Activated B cell treated with CpG ODN at 0.5 μM for 24 hours (primary cell): ENCODE measurements at regions not wholly inside any gene's neighbourhood (a gene's known extent, or its start where the extent isn't known, plus 50 kb on each side); places are given as distances from the start of the nearest gene placed in this dataset.

ENCODE experiments used
- ATAC-seq: fragments of 200-7000 bp; cut with Tn5 transposase; one replicate; pipeline ENCODE4 v1.10.0; 2021; ENCODE audit warnings: low read depth, mild to moderate bottlenecking, moderate library complexity
- CTCF ChIA-PET: fragments of 350-600 bp; sonication (Branson Sonifier 250); formaldehyde crosslinking; loops from one replicate; lab custom pipeline; 2021; ENCODE audit warnings: antibody characterized with exemption; lab: Charles Lee
- POLR2A ChIA-PET: fragments of 350-600 bp; sonication (Branson Sonifier 250); formaldehyde crosslinking; loops from one replicate; lab custom pipeline; 2021; ENCODE audit warnings: antibody characterized with exemption; lab: Charles Lee
- DNase-seq: peaks from one replicate; pipeline ENCODE4 v3.0.0; 2022
- H3K27ac Mint-ChIP-seq: one replicate; pipeline ENCODE4 v1.8.0; 2020; ENCODE audit warnings: mixed read lengths
- H3K27me3 Mint-ChIP-seq: one replicate; pipeline ENCODE4 v1.8.0; 2021; ENCODE audit warnings: mixed read lengths
- H3K36me3 Mint-ChIP-seq: one replicate; pipeline ENCODE4 v1.8.0; 2021; ENCODE audit warnings: low read depth, mixed read lengths
- H3K4me1 Mint-ChIP-seq: one replicate; pipeline ENCODE4 v1.8.0; 2021; ENCODE audit warnings: mixed read lengths
- H3K4me3 Mint-ChIP-seq: one replicate; pipeline ENCODE4 v1.8.0; 2020; ENCODE audit warnings: mild to moderate bottlenecking, mixed read lengths
- H3K9me3 Mint-ChIP-seq: one replicate; pipeline ENCODE4 v1.8.0; 2020; ENCODE audit warnings: mixed read lengths
- intact Hi-C: fragments of 100-400 bp; cut with micrococcal nuclease; formaldehyde crosslinking; loops from one replicate; pipeline ENCODE4 v1.15.1; 2024
- TF ChIP-seq, protein P1 (sequence below): fragments of 200-600 bp; IDR thresholded peaks from one replicate; pipeline ENCODE4 v1.8.0; 2022; ENCODE audit warnings: antibody characterized with exemption, mild to moderate bottlenecking

DNA sequence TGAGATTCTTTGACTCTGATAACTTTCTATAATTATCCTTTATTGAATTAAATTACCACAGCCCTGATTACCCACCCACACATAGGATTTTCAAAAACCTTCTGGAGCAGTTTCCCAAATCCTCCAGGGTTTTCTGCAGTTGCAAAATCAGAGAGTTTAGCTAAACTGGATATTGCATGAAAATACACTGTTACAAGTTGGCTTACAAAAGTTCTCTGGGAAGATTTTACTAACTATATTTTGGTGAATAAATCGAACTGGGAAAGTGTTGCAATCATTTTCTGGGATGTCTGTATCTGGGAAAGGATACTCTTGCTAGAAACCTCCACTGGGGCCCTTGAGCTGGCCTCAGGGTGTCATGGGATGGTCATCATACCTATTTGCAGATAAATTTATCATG, 97.6 kb upstream of the STMND1 start:
- Mint-ChIP-seq H3K27me3 (peaks cover 8% of the 10 kb centered on the region), H3K9me3 (peaks cover 6% of the 10 kb centered on the region), H3K4me3 (no peak overlapping the region), H3K27ac (no peak overlapping the region), H3K36me3 (no peaks in the 10 kb centered on the region), H3K4me1 (no peaks in the 10 kb centered on the region)
- intact Hi-C loops: no loop called here
- ChIA-PET POLR2A (interaction anchor here (0.5 kb wide), 1 partner anchor 10 kb away, joined by 10 read pairs; no protein-coding TSS in a partner anchor), CTCF (no interaction called here)
- DNase-seq (no peak), ATAC-seq (no peak)
- TF ChIP-seq, protein P1, sequence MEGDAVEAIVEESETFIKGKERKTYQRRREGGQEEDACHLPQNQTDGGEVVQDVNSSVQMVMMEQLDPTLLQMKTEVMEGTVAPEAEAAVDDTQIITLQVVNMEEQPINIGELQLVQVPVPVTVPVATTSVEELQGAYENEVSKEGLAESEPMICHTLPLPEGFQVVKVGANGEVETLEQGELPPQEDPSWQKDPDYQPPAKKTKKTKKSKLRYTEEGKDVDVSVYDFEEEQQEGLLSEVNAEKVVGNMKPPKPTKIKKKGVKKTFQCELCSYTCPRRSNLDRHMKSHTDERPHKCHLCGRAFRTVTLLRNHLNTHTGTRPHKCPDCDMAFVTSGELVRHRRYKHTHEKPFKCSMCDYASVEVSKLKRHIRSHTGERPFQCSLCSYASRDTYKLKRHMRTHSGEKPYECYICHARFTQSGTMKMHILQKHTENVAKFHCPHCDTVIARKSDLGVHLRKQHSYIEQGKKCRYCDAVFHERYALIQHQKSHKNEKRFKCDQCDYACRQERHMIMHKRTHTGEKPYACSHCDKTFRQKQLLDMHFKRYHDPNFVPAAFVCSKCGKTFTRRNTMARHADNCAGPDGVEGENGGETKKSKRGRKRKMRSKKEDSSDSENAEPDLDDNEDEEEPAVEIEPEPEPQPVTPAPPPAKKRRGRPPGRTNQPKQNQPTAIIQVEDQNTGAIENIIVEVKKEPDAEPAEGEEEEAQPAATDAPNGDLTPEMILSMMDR: no peak

DNA sequence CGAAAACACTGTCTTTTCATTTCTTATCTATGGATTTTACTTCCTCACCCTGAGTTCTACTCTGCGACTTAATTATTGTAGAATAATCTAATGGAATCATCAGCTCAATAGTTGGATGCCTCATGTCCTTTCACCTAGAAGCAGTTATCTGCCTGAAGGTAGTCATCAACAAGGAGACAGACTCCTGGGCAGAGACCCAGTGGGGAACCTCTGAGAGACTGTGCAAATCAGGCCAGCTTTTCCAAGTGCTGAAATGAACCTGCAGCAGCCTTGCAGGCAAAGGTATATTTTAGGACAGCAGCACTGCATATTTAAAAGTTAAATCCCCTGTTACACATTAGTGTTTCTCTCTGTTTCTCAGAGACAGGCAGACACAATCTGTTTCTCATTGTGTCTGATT, 99.7 kb upstream of the STMND1 start:
- no peaks in the 10 kb centered on the region for H3K4me1 Mint-ChIP-seq
- H3K4me3 Mint-ChIP-seq: no peak overlapping the region
- TF ChIP-seq, protein P1: no peak
- H3K9me3 Mint-ChIP-seq: no peaks in the 10 kb centered on the region
- intact Hi-C loops: no loop called here
- DNase-seq (no peak), ATAC-seq (no peak)
- H3K36me3 Mint-ChIP-seq: no peaks in the 10 kb centered on the region
- no peak overlapping the region for H3K27ac Mint-ChIP-seq
- H3K27me3 Mint-ChIP-seq: peaks cover 8% of the 10 kb centered on the region
- ChIA-PET CTCF (no interaction called here), POLR2A (no interaction called here)

DNA sequence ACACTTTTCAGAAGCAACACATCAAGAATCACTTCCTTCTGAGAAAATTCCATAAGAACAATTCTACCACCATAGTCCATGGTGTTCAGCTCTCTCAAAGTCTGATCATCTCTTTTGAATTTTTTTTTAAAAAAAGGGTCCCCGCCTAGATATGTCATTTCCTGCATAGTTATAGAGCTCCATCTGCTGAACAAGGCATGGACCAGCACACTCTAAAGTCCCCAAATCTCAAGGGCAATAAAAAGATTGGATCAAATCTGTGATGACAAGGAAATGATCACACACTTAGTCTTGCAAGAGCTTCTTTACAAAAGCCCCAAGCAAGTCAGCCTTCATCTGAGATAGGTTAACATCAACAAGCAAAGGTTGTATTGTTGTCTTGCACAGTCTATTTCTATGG, 100.7 kb upstream of the STMND1 start:
- no peak overlapping the region for H3K4me3 Mint-ChIP-seq
- H3K36me3 Mint-ChIP-seq: no peaks in the 10 kb centered on the region
- H3K27me3 Mint-ChIP-seq: peaks cover 8% of the 10 kb centered on the region
- intact Hi-C loops: no loop called here
- DNase-seq (no peak), ATAC-seq (no peak)
- no peak overlapping the region for H3K27ac Mint-ChIP-seq
- ChIA-PET POLR2A (no interaction called here), CTCF (no interaction called here)
- H3K9me3 Mint-ChIP-seq: no peaks in the 10 kb centered on the region
- no peaks in the 10 kb centered on the region for H3K4me1 Mint-ChIP-seq
- TF ChIP-seq, protein P1: no peak

DNA sequence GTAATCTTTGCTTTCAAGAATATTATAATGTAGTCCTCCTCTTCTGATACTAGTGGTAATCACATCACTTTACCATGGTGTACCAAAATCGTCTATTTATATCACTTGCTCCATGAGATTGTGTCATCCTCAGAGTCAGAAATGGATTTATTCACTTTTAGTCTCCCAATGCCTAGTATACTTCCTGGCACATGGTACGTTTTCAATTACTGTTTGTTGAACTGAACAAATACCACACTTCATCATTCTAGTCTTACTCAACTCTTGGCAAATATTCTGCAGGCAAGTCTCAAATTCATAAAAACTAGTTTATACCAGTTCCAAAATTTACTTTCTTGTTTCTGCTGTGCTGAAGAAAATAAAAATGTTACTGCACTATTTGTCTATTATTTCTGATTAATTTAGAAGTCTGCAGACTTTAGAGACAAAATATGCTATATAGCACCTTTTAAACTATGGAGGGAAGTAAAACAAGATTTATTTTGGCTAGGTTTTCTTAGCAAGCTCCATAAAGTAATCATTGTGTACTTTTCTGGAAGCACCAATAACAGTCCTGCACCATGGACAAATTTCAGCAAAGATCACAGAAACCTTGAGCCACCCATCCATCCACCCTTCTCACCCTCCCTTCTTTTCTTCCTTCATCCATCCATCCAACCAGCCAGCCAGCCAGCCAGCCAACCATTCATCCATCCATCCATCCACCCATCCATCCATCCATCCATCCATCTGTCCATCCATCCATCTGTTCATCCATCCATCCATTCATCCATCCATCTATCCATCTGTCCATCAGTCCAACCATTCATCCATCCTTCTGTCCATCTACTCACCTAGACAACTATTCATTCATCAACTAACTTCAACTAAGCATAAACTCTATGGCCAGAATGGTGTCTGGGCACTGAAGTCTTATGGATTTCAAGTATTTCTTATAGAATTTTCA, 102.1 kb upstream of the STMND1 start:
- ChIA-PET CTCF (no interaction called here), POLR2A (no interaction called here)
- Mint-ChIP-seq H3K9me3 (no peaks in the 10 kb centered on the region), H3K4me3 (no peak overlapping the region), H3K4me1 (no peaks in the 10 kb centered on the region), H3K27ac (no peak overlapping the region), H3K27me3 (peaks cover 8% of the 10 kb centered on the region), H3K36me3 (no peaks in the 10 kb centered on the region)
- no peak for DNase-seq
- TF ChIP-seq, protein P1: no peak
- no peak for ATAC-seq
- intact Hi-C loops: no loop called here

DNA sequence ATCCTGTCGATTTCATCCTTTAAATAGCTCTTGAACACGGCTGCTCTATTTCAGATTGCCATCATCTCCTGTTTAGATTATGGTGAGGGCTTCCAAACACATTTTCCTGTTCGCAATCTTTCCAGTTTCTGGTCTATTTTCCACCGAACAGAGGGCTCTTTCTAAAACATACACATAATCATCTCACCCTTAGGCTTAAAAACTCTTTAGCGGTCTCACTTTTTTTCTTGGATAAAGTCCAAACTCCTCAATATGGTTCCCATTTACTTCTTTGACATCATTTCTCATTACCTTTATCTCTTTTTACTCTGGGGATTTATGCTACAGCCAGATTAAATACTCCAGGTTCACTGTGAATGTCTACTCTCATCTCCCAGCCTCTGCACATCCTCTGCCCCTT, 103.4 kb upstream of the STMND1 start:
- ChIA-PET POLR2A (no interaction called here), CTCF (no interaction called here)
- Mint-ChIP-seq H3K4me3 (no peak overlapping the region), H3K4me1 (no peaks in the 10 kb centered on the region), H3K27me3 (peaks cover 8% of the 10 kb centered on the region), H3K36me3 (no peaks in the 10 kb centered on the region), H3K9me3 (no peaks in the 10 kb centered on the region), H3K27ac (no peak overlapping the region)
- no peak for DNase-seq
- no peak for ATAC-seq
- TF ChIP-seq, protein P1: no peak
- intact Hi-C loops: no loop called here
